ENCODE measurements at regions not wholly inside any gene's neighbourhood (a gene's known extent, or its start where the extent isn't known, plus 50 kb on each side); places are given as distances from the start of the nearest gene placed in this dataset.
A peak's percentile ranks its signal among the peaks of the same experiment; 100 is the strongest.

DNA sequence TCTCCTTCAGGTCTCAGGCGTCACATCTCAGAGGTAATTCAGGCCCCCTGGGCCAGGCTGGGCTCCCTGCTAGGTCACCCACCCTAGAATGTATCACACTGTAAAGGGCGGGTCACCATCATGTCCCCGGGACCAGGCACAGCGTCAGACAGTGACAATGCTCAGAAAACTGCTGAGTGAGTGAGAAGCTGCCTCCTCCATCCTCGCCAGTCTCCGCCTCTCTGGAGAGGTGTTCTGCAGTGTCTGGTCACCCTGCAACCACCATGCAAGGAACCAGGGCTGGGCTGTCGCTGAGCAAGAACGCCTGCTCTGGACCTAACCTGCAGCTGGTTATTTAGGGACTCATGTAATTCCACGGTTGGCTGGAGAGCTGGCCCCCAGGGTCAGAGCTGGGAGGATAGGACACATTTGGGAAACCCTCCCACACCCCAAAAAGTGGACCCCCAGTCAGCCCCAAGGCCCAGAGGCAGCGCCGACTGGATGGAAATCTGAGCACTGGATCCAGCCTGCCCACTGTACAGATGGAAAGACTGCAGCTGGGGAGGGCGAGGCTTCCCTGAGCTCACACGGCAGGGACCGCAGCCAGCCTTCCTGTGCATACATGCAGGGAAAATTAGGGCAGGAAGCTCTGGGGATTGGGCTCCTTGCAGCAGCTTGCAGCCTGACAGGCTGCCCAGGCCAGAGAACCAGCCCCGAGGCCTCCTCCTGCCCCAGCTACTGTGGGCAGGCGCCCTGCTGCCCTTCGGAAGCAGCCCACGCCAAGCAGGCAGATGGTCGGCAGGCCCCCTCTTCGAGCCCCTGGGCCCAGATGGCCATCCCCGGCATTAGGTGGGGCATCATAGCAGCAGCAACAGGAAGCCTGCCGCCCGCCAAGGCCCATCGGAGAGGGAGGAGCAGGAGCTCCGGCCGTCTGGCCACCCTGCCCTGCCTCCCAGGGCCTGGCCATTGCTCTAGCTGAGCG, 105.4 kb upstream of the ZMIZ1 start:
- H3K27ac Mint-ChIP-seq (ENCODE audit: unreplicated experiment) = no peak overlapping the region
- H3K4me3 Mint-ChIP-seq (ENCODE audit: unreplicated experiment) = no peak overlapping the region
- no peaks in the 10 kb centered on the region for H3K36me3 Mint-ChIP-seq (ENCODE audit: low read depth)
- H3K4me1 Mint-ChIP-seq (ENCODE audit: low read depth) = peaks cover 36% of the 10 kb centered on the region
- TF ChIP-seq, protein P1, sequence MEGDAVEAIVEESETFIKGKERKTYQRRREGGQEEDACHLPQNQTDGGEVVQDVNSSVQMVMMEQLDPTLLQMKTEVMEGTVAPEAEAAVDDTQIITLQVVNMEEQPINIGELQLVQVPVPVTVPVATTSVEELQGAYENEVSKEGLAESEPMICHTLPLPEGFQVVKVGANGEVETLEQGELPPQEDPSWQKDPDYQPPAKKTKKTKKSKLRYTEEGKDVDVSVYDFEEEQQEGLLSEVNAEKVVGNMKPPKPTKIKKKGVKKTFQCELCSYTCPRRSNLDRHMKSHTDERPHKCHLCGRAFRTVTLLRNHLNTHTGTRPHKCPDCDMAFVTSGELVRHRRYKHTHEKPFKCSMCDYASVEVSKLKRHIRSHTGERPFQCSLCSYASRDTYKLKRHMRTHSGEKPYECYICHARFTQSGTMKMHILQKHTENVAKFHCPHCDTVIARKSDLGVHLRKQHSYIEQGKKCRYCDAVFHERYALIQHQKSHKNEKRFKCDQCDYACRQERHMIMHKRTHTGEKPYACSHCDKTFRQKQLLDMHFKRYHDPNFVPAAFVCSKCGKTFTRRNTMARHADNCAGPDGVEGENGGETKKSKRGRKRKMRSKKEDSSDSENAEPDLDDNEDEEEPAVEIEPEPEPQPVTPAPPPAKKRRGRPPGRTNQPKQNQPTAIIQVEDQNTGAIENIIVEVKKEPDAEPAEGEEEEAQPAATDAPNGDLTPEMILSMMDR (IDR thresholded peaks at IDR 0.05) = no peak
- H3K27me3 Mint-ChIP-seq (ENCODE audit: low read depth) = no peaks in the 10 kb centered on the region
- DNase-seq (ENCODE audit: low spot score) = no peak
- H3K9me3 Mint-ChIP-seq (ENCODE audit: low read depth) = no peaks in the 10 kb centered on the region

DNA sequence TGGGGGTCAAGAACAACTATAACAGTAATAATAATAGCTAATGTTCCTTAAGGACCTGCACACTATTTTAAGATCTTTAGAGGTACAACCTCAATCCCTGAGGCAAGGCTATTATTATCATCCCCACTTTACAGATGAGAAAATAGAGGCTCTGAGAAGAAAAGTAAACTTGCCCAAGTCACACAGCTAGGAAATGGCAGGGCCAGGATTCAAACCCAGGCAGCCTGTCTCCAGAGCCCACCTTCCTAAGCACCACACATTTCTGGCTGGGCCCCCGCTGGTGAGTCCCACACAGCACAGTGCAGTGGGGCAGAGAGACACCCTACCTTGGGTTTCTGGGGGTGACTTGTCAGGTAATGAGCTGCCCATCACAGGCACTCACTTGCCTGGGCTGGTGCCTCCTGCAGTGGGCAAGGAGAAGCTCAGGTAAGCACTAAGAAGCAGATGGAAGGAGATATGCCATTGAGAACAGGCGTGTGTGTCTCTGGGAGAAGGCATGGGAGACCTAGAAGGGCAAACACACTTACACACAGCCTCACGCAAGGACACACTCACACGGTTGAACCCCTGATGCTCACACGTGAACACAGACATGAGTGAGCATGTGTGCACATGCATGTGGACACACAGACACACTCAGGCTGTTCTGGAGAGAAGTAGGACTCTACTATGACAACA, 104.4 kb upstream of the ZMIZ1 start:
- Mint-ChIP-seq H3K4me1 (ENCODE audit: low read depth) (peaks cover 40% of the 10 kb centered on the region), H3K36me3 (ENCODE audit: low read depth) (no peaks in the 10 kb centered on the region), H3K4me3 (ENCODE audit: unreplicated experiment) (no peak overlapping the region), H3K9me3 (ENCODE audit: low read depth) (no peaks in the 10 kb centered on the region), H3K27ac (ENCODE audit: unreplicated experiment) (peak overlapping the region; percentile 59), H3K27me3 (ENCODE audit: low read depth) (no peaks in the 10 kb centered on the region)
- DNase-seq (ENCODE audit: low spot score) = no peak
- TF ChIP-seq, protein P1 (IDR thresholded peaks at IDR 0.05) = no peak

DNA sequence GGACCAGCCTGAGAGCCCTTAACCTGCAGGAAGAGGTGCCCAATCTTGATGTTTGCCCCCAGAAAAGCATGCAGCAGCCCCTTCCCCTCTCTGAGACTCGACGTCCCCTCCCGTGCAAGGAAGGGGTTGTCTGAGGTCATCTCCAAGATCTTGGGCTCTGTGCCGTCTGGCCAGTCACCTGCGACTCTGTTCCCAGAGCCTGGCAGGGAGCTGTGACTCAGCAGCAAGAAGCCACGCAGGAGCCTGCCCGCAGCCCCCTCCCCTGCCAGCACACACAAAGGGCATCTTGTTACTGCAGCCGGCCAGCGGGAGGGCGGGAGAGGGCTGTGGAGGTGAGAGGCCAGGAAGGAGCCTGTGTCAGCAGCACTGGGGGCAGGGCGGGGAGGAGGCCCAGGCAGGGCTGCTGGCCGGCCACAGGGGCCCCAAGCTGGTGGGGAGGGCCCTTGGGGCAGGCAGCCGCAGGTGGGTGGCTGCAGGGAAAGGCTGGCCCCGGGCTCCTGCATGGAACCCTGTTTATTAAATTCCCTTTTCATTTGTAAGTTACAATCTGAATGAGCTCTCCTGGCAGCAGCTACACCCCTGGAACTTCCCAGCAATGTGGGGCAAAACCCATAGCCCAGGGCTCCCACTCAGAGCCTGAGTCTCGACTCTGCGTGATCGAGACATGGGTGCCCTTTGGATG, 103.7 kb upstream of the ZMIZ1 start:
- Mint-ChIP-seq H3K4me3 (ENCODE audit: unreplicated experiment) (no peak overlapping the region), H3K4me1 (ENCODE audit: low read depth) (peaks cover 40% of the 10 kb centered on the region), H3K27me3 (ENCODE audit: low read depth) (no peaks in the 10 kb centered on the region), H3K27ac (ENCODE audit: unreplicated experiment) (peak overlapping the region; percentile 59), H3K36me3 (ENCODE audit: low read depth) (no peaks in the 10 kb centered on the region), H3K9me3 (ENCODE audit: low read depth) (no peaks in the 10 kb centered on the region)
- no peak for DNase-seq (ENCODE audit: low spot score)
- TF ChIP-seq, protein P1 (IDR thresholded peaks at IDR 0.05) = no peak

DNA sequence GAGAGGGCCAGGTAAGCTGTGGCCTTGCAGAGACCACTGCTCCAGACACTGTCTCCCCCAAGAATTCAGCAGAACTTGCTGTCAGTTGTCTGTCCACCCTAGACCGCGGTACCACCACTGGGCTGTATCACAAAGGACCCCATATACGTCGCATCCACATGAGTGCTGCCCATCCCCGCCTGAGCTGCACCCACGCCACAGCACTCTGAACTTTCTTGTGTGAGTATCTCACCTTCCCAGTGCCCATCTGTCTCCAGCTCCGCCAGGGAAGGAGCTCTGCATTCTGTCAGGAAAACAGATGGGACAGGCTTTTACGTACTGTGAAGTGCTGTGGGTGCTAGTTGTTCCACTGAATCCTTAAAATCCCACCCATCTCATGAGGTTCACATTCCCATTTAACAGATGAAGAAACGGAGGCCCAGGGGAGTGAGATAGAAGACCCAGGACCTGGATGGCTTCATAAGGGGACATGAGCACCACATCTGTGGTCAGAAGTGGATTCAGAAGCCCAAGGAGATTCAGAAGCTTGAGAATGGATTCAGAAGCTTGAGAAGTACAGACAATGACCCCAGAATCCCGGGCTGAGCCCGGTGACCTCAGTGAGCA, 102.5 kb upstream of the ZMIZ1 start:
- no peak overlapping the region for H3K4me3 Mint-ChIP-seq (ENCODE audit: unreplicated experiment)
- TF ChIP-seq, protein P1 (IDR thresholded peaks at IDR 0.05) = no peak
- H3K27ac Mint-ChIP-seq (ENCODE audit: unreplicated experiment) = no peak overlapping the region
- H3K36me3 Mint-ChIP-seq (ENCODE audit: low read depth) = no peaks in the 10 kb centered on the region
- no peak for DNase-seq (ENCODE audit: low spot score)
- no peaks in the 10 kb centered on the region for H3K27me3 Mint-ChIP-seq (ENCODE audit: low read depth)
- H3K9me3 Mint-ChIP-seq (ENCODE audit: low read depth) = no peaks in the 10 kb centered on the region
- peaks cover 28% of the 10 kb centered on the region for H3K4me1 Mint-ChIP-seq (ENCODE audit: low read depth)
